Caco-2 (cell line): ENCODE measurements at regions not wholly inside any gene's neighbourhood (a gene's known extent, or its start where the extent isn't known, plus 50 kb on each side); places are given as distances from the start of the nearest gene placed in this dataset.

Experiments
- BruUV-seq: library from RNA; stranded (reverse); fragments of 400-500 nt; replicated peaks from 2 replicates; lab custom pipeline; 2021; lab: Mats Ljungman, UMichigan
- CTCF ChIA-PET: fragments of 300-600 bp; sonication (Branson Sonifier 250); formaldehyde crosslinking; loops from one replicate; lab custom pipeline; 2022; ENCODE audit warnings: antibody characterized with exemption; lab: Charles Lee
- POLR2A ChIA-PET: fragments of 300-600 bp; sonication (Branson Sonifier 250); formaldehyde crosslinking; loops from one replicate; lab custom pipeline; 2022; ENCODE audit warnings: antibody characterized with exemption; lab: Charles Lee
- DNase-seq, 2 experiments: peaks; one replicate each; pipeline versions ENCODE4 v3.0.0 to v3.0.0-alpha.2; 2020 to 2022
- H3K27me3 ChIP-seq: replicated peaks from 2 replicates; pipeline ENCODE4 v1.6.0; 2011; ENCODE audit warnings: low read length; ENCODE audit not compliant: control insufficient read depth, insufficient read depth
- H3K36me3 ChIP-seq: 2 replicates; pipeline ENCODE4 v1.5.1; 2011; ENCODE audit warnings: low read length; ENCODE audit not compliant: control insufficient read depth, insufficient read depth
- H3K4me1 ChIP-seq: fragments of 250-450 bp; sonication (Bioruptor Pico); 2 replicates; pipeline ENCODE4 v1.5.1; 2020; ENCODE audit warnings: mild to moderate bottlenecking
- H3K4me3 ChIP-seq: 2 replicates; pipeline ENCODE4 v1.5.1; 2011; ENCODE audit warnings: low read depth, mild to moderate bottlenecking, control low read depth, low read length
- H3K9me3 ChIP-seq: fragments of 250-450 bp; sonication (Bioruptor Pico); 2 replicates; pipeline ENCODE4 v1.5.1; 2020; ENCODE audit warnings: mild to moderate bottlenecking, moderate library complexity
- H3K27ac Mint-ChIP-seq: one replicate; pipeline ENCODE4 v1.8.0; 2022; ENCODE audit warnings: mixed read lengths; ENCODE audit not compliant: unreplicated experiment
- H3K27me3 Mint-ChIP-seq: one replicate; pipeline ENCODE4 v1.8.0; 2022; ENCODE audit warnings: mixed read lengths; ENCODE audit not compliant: insufficient read depth, unreplicated experiment
- H3K36me3 Mint-ChIP-seq: one replicate; pipeline ENCODE4 v1.8.0; 2022; ENCODE audit warnings: mild to moderate bottlenecking, mixed read lengths; ENCODE audit not compliant: insufficient read depth, unreplicated experiment
- H3K4me1 Mint-ChIP-seq: one replicate; pipeline ENCODE4 v1.8.0; 2022; ENCODE audit warnings: low read depth, mixed read lengths; ENCODE audit not compliant: unreplicated experiment
- H3K4me3 Mint-ChIP-seq: one replicate; pipeline ENCODE4 v1.8.0; 2022; ENCODE audit warnings: mild to moderate bottlenecking, moderate library complexity, mixed read lengths; ENCODE audit not compliant: unreplicated experiment
- H3K9me3 Mint-ChIP-seq: one replicate; pipeline ENCODE4 v1.8.0; 2022; ENCODE audit warnings: mixed read lengths; ENCODE audit not compliant: unreplicated experiment
- intact Hi-C: fragments of 100-400 bp; cut with micrococcal nuclease; formaldehyde crosslinking; loops from one replicate; pipeline ENCODE4 v1.10.0; 2022; ENCODE audit not compliant: unreplicated experiment
- TF ChIP-seq, protein P1 (sequence below), 2 experiments: fragments of 200-600 bp in 1 of 2; IDR thresholded peaks; 1 replicate in 1 of 2; 2 replicates in 1 of 2; pipeline versions ENCODE4 v1.5.1 to v1.8.0; 2011 to 2022; ENCODE audit warnings: antibody characterized with exemption in 1 of 2, control low read depth in 1 of 2, inconsistent platforms in 1 of 2, low read depth in 1 of 2, low read length in 1 of 2, mild to moderate bottlenecking in 1 of 2, moderate library complexity in 1 of 2; ENCODE audit not compliant: insufficient read depth in 1 of 2, severe bottlenecking in 1 of 2, unreplicated experiment in 1 of 2

DNA sequence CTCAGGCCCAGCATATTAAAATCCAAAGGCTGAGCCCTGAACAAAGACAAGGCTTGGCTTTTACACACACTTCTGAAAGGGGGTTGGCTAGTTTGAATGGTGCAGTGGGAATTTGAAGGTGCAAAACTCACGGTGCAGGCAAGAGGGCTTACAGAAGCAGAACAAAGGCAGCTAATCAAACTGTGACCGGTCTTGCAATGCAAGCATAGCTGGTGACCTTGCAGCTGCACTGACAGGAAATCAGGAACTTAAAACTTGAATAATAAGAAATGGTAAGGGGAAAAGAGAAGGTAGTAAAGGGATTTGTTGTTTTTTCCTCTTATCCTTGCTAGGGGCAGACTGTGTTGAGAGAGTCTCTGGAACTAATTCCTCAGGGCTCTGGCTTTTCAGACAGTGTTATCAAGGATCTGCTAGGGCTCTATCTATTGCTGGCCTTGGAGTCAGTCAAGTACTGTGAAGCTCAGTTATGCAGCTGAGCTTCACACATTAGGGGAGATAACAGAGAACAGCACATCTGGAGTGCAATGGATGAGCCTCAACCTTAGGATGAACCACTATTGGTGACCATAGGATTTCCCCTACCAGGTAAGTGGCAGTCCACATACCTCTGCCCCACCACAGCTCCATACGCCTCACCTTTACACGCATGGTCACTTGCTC lies 97.6 kb downstream of the PPIAL4G start:
- POLR2A ChIA-PET = no interaction called here

DNA sequence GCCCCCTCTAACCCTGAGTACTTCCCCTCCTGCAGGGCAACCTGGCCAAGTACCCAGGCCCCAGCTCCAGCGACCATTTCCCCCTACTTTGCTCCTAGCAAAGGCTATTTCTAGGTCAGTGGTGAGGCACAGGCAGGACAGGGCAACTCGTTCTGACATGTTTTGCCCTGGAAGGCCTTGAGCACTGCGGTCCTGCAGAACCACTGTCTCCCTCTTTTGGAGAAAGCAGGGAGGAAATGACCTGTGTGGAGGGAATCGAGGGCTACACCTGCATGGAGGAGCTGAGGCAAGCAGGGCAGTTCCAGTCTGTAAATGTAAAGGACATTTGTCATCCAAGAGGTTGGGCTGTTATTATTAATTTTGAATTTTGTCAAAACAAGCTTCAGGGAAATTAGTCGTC lies 99.1 kb downstream of the PPIAL4G start:
- Histone ChIP-seq H3K4me1 (0 out of 2 replicates have a peak, but pooled peaks cover 4% of the 10 kb centered on the region), H3K9me3 (no peaks in the 10 kb centered on the region), H3K27me3 (no peaks in the 10 kb centered on the region), H3K36me3 (no peaks in the 10 kb centered on the region), H3K4me3 (no peak overlapping the region)
- H3K27me3 Mint-ChIP-seq = no peaks in the 10 kb centered on the region
- H3K4me1 Mint-ChIP-seq = no peaks in the 10 kb centered on the region
- H3K36me3 Mint-ChIP-seq = peaks cover 16% of the 10 kb centered on the region
- BruUV-seq = no TSS peak
- intact Hi-C loops = no loop called here
- no peak overlapping the region for H3K27ac Mint-ChIP-seq
- TF ChIP-seq, protein P1, sequence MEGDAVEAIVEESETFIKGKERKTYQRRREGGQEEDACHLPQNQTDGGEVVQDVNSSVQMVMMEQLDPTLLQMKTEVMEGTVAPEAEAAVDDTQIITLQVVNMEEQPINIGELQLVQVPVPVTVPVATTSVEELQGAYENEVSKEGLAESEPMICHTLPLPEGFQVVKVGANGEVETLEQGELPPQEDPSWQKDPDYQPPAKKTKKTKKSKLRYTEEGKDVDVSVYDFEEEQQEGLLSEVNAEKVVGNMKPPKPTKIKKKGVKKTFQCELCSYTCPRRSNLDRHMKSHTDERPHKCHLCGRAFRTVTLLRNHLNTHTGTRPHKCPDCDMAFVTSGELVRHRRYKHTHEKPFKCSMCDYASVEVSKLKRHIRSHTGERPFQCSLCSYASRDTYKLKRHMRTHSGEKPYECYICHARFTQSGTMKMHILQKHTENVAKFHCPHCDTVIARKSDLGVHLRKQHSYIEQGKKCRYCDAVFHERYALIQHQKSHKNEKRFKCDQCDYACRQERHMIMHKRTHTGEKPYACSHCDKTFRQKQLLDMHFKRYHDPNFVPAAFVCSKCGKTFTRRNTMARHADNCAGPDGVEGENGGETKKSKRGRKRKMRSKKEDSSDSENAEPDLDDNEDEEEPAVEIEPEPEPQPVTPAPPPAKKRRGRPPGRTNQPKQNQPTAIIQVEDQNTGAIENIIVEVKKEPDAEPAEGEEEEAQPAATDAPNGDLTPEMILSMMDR (IDR thresholded peaks at IDR 0.05; ENCODE audit: insufficient read depth in 1 of 2, low read depth in 1 of 2, low read length in 1 of 2, severe bottlenecking in 1 of 2, unreplicated experiment in 1 of 2) = peak in 1 of 2 experiments; percentile 16
- DNase-seq = no peak
- no peak overlapping the region for H3K4me3 Mint-ChIP-seq
- ChIA-PET POLR2A (no interaction called here), CTCF (no interaction called here)
- H3K9me3 Mint-ChIP-seq = no peaks in the 10 kb centered on the region

More for the DNA sequence above, 97.6 kb downstream of the PPIAL4G start:
- Mint-ChIP-seq H3K4me1 (no peaks in the 10 kb centered on the region), H3K9me3 (no peaks in the 10 kb centered on the region), H3K27ac (no peak overlapping the region), H3K4me3 (no peak overlapping the region), H3K36me3 (peaks cover 26% of the 10 kb centered on the region), H3K27me3 (no peaks in the 10 kb centered on the region)
- H3K4me3 ChIP-seq = no peak overlapping the region
- no peaks in the 10 kb centered on the region for H3K27me3 ChIP-seq
- CTCF ChIA-PET = no interaction called here
- no peak for DNase-seq
- H3K36me3 ChIP-seq = no peaks in the 10 kb centered on the region
- intact Hi-C loops = no loop called here
- no TSS peak for BruUV-seq
- H3K9me3 ChIP-seq = no peaks in the 10 kb centered on the region
- TF ChIP-seq, protein P1 (IDR thresholded peaks at IDR 0.05; ENCODE audit: insufficient read depth in 1 of 2, low read depth in 1 of 2, low read length in 1 of 2, severe bottlenecking in 1 of 2, unreplicated experiment in 1 of 2) = no peak
- 0 out of 2 replicates have a peak, but pooled peaks cover 4% of the 10 kb centered on the region for H3K4me1 ChIP-seq

DNA sequence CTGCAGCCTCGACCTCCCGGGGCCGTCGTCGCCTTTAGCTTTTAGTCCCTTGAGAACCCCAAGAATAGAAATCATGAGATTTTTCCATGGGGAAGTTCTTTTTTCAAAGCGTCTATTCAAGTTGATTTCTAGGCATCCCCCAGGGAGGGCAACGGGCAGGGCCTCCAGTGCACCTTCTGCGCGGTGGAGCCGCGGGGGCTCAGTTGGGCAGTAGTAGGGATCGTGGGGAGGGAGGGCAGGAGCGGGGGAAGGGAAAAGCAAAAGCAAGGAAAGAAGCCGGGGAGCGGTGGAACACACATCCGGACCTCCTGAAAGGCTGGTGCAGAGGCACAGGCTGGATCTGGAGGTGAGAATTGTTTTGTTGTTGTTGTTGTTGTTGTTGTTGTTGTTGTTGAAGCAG lies 103.4 kb downstream of the PPIAL4G start:
- Histone ChIP-seq H3K4me1 (no peaks in the 10 kb centered on the region), H3K36me3 (no peaks in the 10 kb centered on the region), H3K27me3 (no peaks in the 10 kb centered on the region), H3K4me3 (no peak overlapping the region), H3K9me3 (no peaks in the 10 kb centered on the region)
- POLR2A ChIA-PET = no interaction called here
- TF ChIP-seq, protein P1 (IDR thresholded peaks at IDR 0.05; ENCODE audit: insufficient read depth in 1 of 2, low read depth in 1 of 2, low read length in 1 of 2, severe bottlenecking in 1 of 2, unreplicated experiment in 1 of 2) = no peak
- intact Hi-C loops = no loop called here
- BruUV-seq = no TSS peak
- Mint-ChIP-seq H3K27ac (no peak overlapping the region), H3K27me3 (no peaks in the 10 kb centered on the region), H3K36me3 (no peaks in the 10 kb centered on the region), H3K4me3 (no peak overlapping the region), H3K9me3 (no peaks in the 10 kb centered on the region), H3K4me1 (no peaks in the 10 kb centered on the region)
- CTCF ChIA-PET = no interaction called here
- no peak for DNase-seq
